ENCODE measurements at regions not wholly inside any gene's neighbourhood (a gene's known extent, or its start where the extent isn't known, plus 50 kb on each side); places are given as distances from the start of the nearest gene placed in this dataset.

DNA sequence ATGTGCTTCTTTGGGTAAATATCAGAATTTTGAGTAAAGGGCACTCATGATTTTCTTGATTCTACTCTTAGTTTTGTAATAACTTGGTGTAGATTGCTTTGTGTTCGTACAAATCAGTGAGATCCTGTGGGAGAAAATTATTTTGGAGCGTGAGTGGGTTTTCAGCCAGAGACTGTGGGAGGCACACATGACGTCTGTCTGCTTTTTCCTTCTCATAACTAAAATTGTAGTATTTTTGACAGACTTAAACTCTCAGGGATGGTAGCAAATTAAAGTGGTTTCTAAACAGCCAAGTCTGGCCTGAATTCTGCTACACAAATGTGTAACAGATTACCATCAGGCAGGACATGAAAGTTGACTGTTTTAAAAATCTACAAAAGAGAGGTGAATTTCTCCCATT is 222.6 kb downstream of the OTOR start:
- no peaks in the 10 kb centered on the region for H3K27me3 ChIP-seq (ENCODE audit: control insufficient read depth, insufficient read depth, low read length)
- CTCF ChIA-PET, result interaction anchor here (0.5 kb wide), 1 partner anchor 534 kb away, joined by 3 read pairs; no protein-coding TSS in a partner anchor
- DNase-seq (ENCODE audit: low read depth, low spot score), result no peak
- TF ChIP-seq, protein P1, sequence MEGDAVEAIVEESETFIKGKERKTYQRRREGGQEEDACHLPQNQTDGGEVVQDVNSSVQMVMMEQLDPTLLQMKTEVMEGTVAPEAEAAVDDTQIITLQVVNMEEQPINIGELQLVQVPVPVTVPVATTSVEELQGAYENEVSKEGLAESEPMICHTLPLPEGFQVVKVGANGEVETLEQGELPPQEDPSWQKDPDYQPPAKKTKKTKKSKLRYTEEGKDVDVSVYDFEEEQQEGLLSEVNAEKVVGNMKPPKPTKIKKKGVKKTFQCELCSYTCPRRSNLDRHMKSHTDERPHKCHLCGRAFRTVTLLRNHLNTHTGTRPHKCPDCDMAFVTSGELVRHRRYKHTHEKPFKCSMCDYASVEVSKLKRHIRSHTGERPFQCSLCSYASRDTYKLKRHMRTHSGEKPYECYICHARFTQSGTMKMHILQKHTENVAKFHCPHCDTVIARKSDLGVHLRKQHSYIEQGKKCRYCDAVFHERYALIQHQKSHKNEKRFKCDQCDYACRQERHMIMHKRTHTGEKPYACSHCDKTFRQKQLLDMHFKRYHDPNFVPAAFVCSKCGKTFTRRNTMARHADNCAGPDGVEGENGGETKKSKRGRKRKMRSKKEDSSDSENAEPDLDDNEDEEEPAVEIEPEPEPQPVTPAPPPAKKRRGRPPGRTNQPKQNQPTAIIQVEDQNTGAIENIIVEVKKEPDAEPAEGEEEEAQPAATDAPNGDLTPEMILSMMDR (IDR thresholded peaks at IDR 0.05; ENCODE audit: low read depth, low read length), result no peak
- POLR2A ChIA-PET, result no interaction called here
- no peak overlapping the region for H3K27ac ChIP-seq (ENCODE audit: low read depth, low read length)
- no peak overlapping the region for H3K4me3 ChIP-seq (ENCODE audit: low read depth, low read length)
- H3K9me3 ChIP-seq (ENCODE audit: control insufficient read depth, insufficient read depth, low read length), result peaks cover 19% of the 10 kb centered on the region

DNA sequence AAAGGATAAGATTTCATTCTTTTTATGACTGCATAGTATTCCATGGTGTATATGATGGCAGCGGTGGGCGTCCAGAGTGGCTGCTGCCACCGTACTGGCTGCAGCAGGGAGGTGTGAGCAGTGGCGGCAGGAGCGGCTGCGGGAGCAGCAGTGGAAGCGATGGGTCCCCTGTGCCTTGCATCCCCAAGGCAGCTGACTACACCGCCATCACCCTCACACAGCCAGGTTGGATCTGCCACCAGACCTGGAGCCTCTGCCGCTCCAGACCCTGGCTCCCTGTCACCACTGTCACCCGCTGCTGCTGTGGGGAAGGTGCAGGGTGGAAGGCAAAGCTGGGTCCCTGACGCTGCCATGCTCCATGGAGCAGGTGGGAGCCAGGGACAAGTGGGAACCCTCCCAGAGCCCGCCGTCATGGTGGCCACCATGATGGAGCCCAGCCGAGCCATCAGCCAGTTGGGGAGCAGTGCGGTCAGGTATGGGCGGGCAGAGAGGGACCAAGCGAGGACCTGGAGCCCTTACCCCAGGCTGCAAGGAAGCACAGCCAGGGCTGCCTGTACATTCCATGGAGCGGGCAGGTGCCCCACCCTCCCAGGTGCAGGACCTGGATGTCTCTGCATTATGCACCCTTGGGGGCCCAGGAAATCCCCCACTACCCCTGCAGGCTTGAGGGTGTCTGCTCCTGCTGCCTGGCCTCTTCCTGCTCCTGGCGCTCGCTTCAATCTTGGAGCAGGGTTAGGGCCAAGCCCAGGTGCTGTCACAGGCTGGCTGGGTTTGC is 226.1 kb downstream of the OTOR start:
- H3K4me3 ChIP-seq (ENCODE audit: low read depth, low read length), result no peak overlapping the region
- no peak for DNase-seq (ENCODE audit: low read depth, low spot score)
- POLR2A ChIA-PET, result no interaction called here
- H3K9me3 ChIP-seq (ENCODE audit: control insufficient read depth, insufficient read depth, low read length), result peaks cover 20% of the 10 kb centered on the region
- CTCF ChIA-PET, result no interaction called here
- TF ChIP-seq, protein P1 (IDR thresholded peaks at IDR 0.05; ENCODE audit: low read depth, low read length), result no peak
- no peaks in the 10 kb centered on the region for H3K27me3 ChIP-seq (ENCODE audit: control insufficient read depth, insufficient read depth, low read length)
- no peak overlapping the region for H3K27ac ChIP-seq (ENCODE audit: low read depth, low read length)

DNA sequence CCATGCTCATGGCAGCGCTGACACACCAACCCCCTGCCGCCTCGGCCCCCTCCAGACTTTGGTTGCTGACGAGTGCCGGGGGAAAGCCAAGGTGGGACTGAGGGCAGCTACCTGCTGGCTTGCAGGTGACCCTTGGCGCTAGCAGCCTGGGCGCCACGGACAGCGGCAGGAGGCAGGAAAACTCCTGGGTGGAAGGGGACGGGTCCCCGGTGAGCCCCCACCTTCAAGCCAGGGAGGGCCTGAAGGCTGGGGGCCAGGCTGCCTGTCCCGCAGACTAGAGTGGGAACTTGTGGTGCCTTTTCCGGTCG is 226.7 kb downstream of the OTOR start:
- Histone ChIP-seq H3K27me3 (ENCODE audit: control insufficient read depth, insufficient read depth, low read length) (no peaks in the 10 kb centered on the region), H3K9me3 (ENCODE audit: control insufficient read depth, insufficient read depth, low read length) (peaks cover 20% of the 10 kb centered on the region), H3K4me3 (ENCODE audit: low read depth, low read length) (no peak overlapping the region), H3K27ac (ENCODE audit: low read depth, low read length) (no peak overlapping the region)
- DNase-seq (ENCODE audit: low read depth, low spot score), result no peak
- ChIA-PET POLR2A (no interaction called here), CTCF (no interaction called here)
- TF ChIP-seq, protein P1 (IDR thresholded peaks at IDR 0.05; ENCODE audit: low read depth, low read length), result no peak

DNA sequence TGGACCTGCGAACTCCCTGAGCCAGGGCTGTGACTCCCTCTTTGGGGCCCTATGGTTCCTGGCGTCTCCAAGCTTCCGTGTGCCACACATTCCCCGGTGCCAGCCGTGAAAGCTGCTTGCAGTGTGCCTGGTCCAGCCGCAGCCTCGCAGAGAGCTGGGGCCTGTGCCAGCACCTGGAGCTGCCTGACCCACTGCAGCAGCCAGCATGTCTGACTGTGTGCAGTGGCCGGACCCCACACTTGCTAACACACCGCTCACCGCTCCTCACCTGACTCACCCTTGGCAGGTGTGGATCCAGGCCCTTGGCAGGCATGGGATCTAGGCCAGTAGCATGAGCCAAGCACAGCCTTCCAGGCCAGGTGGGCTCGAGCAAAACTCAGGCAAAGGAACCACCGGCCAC is 227.5 kb downstream of the OTOR start:
- POLR2A ChIA-PET, result no interaction called here
- no peaks in the 10 kb centered on the region for H3K27me3 ChIP-seq (ENCODE audit: control insufficient read depth, insufficient read depth, low read length)
- no peak for DNase-seq (ENCODE audit: low read depth, low spot score)
- CTCF ChIA-PET, result no interaction called here
- no peak overlapping the region for H3K27ac ChIP-seq (ENCODE audit: low read depth, low read length)
- TF ChIP-seq, protein P1 (IDR thresholded peaks at IDR 0.05; ENCODE audit: low read depth, low read length), result no peak
- peaks cover 20% of the 10 kb centered on the region for H3K9me3 ChIP-seq (ENCODE audit: control insufficient read depth, insufficient read depth, low read length)
- H3K4me3 ChIP-seq (ENCODE audit: low read depth, low read length), result no peak overlapping the region

DNA sequence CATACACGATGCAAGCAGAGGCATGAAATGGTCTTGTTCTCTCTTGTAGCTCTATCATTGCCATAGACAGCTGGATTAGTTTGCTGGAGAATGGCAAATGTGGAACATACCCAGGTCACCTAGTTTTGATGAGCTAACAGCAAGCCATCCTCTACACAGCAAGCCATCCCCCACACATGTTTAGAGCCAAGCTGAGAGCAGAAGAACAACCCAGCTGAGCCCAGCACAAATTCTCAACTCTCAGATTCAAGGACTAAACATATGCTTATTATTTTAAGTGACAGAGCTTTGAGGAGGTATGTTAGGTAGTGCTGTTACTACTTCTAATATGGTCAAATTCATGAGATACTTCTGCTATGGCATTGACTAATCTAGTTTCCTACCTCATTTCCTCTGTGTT is 230.3 kb downstream of the OTOR start:
- no peak overlapping the region for H3K4me3 ChIP-seq (ENCODE audit: low read depth, low read length)
- ChIA-PET POLR2A (no interaction called here), CTCF (no interaction called here)
- no peak for DNase-seq (ENCODE audit: low read depth, low spot score)
- H3K27ac ChIP-seq (ENCODE audit: low read depth, low read length), result no peak overlapping the region
- TF ChIP-seq, protein P1 (IDR thresholded peaks at IDR 0.05; ENCODE audit: low read depth, low read length), result no peak
- H3K9me3 ChIP-seq (ENCODE audit: control insufficient read depth, insufficient read depth, low read length), result peaks cover 20% of the 10 kb centered on the region
- H3K27me3 ChIP-seq (ENCODE audit: control insufficient read depth, insufficient read depth, low read length), result no peaks in the 10 kb centered on the region
